Pons (tissue), 1 donor: ENCODE measurements at regions not wholly inside any gene's neighbourhood (a gene's known extent, or its start where the extent isn't known, plus 50 kb on each side); places are given as distances from the start of the nearest gene placed in this dataset.
"Not testable (repeated sequence)": the region's sequence is repeated elsewhere in the genome, so short reads cannot be mapped to it uniquely, and the experiment has no call there.

Experiments used
- DNase-seq: peaks from one replicate; pipeline ENCODE4 v3.0.0-alpha.2; 2016; ENCODE audit warnings: low spot score

GRCh38 chr4:9604031-9604892 is 160.0 kb downstream of the DEFB131A start:
- not testable (repeated sequence) for DNase-seq

GRCh38 chr4:9604893-9605190 is 160.6 kb downstream of the DEFB131A start:
- DNase-seq: not testable (repeated sequence)

GRCh38 chr4:9608300-9608699 is 164.1 kb downstream of the DEFB131A start:
- DNase-seq: no peak

- not testable (repeated sequence) for DNase-seq
Measured at GRCh38 chr4:9610321-9610720, 166.1 kb downstream of the DEFB131A start.

GRCh38 chr4:9611101-9611500 is 166.9 kb downstream of the DEFB131A start:
- no peak for DNase-seq

- not testable (repeated sequence) for DNase-seq
Measured at GRCh38 chr4:9636411-9636810, 145.0 kb upstream of the DRD5 start.

- peak; percentile 1 for DNase-seq
Measured at GRCh38 chr4:9659678-9660077, 121.8 kb upstream of the DRD5 start.

GRCh38 chr4:9660955-9661354 is 120.5 kb upstream of the DRD5 start:
- DNase-seq: not testable (repeated sequence)

- not testable (repeated sequence) for DNase-seq
Measured at GRCh38 chr4:9670725-9671124, 110.7 kb upstream of the DRD5 start.

- not testable (repeated sequence) for DNase-seq
Measured at GRCh38 chr4:9677357-9677756, 104.1 kb upstream of the DRD5 start.

- no peak for DNase-seq
Measured at GRCh38 chr4:9679704-9680478, 101.5 kb upstream of the DRD5 start.

GRCh38 chr4:9683174-9683573 is 98.3 kb upstream of the DRD5 start:
- not testable (repeated sequence) for DNase-seq

GRCh38 chr4:9685016-9685415 is 96.4 kb upstream of the DRD5 start:
- DNase-seq: not testable (repeated sequence)

- DNase-seq: no peak
Measured at GRCh38 chr4:9685692-9686091, 95.7 kb upstream of the DRD5 start.

- peak; percentile 20 for DNase-seq
Measured at GRCh38 chr4:9690636-9691237, 90.7 kb upstream of the DRD5 start.

- peak; percentile 94 for DNase-seq
Measured at GRCh38 chr4:9691238-9692065, 90.0 kb upstream of the DRD5 start.

GRCh38 chr4:9692791-9693491 is 88.5 kb upstream of the DRD5 start:
- not testable (repeated sequence) for DNase-seq

GRCh38 chr4:9694403-9694802 is 87.0 kb upstream of the DRD5 start:
- DNase-seq: not testable (repeated sequence)

- not testable (repeated sequence) for DNase-seq
Measured at GRCh38 chr4:9695994-9696393, 85.4 kb upstream of the DRD5 start.

- not testable (repeated sequence) for DNase-seq
Measured at GRCh38 chr4:9696561-9696960, 84.9 kb upstream of the DRD5 start.

- DNase-seq: not testable (repeated sequence)
Measured at GRCh38 chr4:9702019-9702418, 79.4 kb upstream of the DRD5 start.
